RWPE1 (cell line): ENCODE measurements at regions not wholly inside any gene's neighbourhood (a gene's known extent, or its start where the extent isn't known, plus 50 kb on each side); places are given as distances from the start of the nearest gene placed in this dataset.

Experiments used
- CTCF ChIA-PET: fragments of 350-600 bp; sonication (Branson Sonifier 250); formaldehyde crosslinking; extraction: SDS; loops from one replicate; lab custom pipeline; 2021; lab: Yijun Ruan, JAX
- POLR2A ChIA-PET: fragments of 400-600 bp; formaldehyde crosslinking; extraction: SDS; loops from one replicate; lab custom pipeline; 2020; ENCODE audit warnings: antibody characterized with exemption; ENCODE audit not compliant: low non-redundant PET; lab: Yijun Ruan, JAX
- DNase-seq: peaks from one replicate; pipeline ENCODE4 v3.0.0; 2012; ENCODE audit warnings: low spot score
- H3K27ac ChIP-seq: fragments of 450-650 bp; 2 replicates; pipeline ENCODE4 v1.5.1; 2017
- CTCF ChIP-seq: fragments of 450-650 bp; conservative IDR thresholded peaks from 2 replicates; pipeline ENCODE4 v1.5.1; 2017; ENCODE audit warnings: low read depth, mild to moderate bottlenecking

GRCh38 chr17:14513835-14514234 lies 213.0 kb downstream of the HS3ST3B1 start:
- POLR2A ChIA-PET, result no interaction called here
- CTCF ChIA-PET, result no interaction called here
- no peak for TF ChIP-seq CTCF
- no peak overlapping the region for H3K27ac ChIP-seq
- DNase-seq, result no peak

DNA sequence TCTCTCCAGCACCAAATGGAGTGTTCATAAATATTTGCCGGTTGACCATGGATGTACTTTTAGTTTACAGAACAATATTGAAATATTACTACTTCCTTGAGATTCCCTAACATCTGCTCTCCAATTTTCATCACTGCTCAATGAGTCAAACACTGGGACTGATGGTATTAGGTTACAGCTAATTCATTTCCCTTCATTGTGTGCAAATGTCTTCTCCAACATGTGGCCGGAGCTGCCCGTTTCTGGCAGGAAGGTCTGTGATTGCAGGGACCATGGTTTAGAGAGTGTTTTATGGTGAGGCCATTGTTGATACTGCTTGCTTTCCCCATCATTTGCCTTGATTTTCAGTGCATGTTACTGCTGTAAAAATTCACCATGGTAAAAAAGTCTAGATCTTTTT lies 209.3 kb downstream of the HS3ST3B1 start:
- ChIA-PET POLR2A (no interaction called here), CTCF (no interaction called here)

DNA sequence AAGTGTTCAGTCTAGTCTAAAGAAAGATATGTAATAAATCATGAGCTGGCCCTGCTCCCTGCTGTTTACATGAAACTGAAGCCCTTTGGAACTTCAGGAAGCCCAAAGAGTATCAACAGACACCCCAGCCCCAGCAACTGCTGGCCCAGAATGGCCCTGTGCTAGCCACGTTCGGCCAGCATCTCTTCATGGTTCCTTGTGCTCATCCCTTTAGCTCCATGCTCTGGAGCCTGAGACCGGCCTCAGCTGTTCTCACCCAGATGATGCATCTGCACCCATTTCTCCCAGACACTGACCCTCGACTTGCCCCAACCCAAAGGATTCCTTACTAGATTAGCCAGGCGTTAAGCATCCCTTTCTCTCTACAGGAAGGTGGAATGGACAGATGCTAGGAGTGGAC lies 207.3 kb downstream of the HS3ST3B1 start:
- no peak for DNase-seq
- ChIA-PET POLR2A (no interaction called here), CTCF (no interaction called here)
- no peak for TF ChIP-seq CTCF
- H3K27ac ChIP-seq, result no peak overlapping the region

More for the DNA sequence above, 209.3 kb downstream of the HS3ST3B1 start:
- no peak for TF ChIP-seq CTCF
- DNase-seq, result no peak
- H3K27ac ChIP-seq, result no peak overlapping the region

DNA sequence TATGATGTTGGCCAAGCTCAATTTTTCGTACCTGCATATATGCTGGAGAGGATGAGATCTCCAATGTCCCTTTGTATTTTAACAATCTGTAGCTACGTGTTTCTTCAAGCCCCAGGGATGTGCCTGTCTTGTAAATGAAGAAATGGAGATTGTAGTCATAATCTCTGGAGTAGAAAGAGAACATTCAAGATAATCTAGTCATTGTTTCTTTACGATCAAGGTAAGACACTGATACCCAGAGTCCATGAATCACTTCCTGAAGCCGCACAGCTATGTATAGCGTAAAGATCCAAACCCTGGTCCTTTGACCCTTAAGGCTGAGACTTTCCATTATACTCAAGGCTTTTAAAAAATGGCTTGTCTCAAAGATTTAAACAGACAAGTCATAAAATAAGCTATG lies 205.5 kb downstream of the HS3ST3B1 start:
- no peak for TF ChIP-seq CTCF
- H3K27ac ChIP-seq, result no peak overlapping the region

GRCh38 chr17:14505606-14506005 lies 204.7 kb downstream of the HS3ST3B1 start:
- H3K27ac ChIP-seq, result no peak overlapping the region
- ChIA-PET POLR2A (no interaction called here), CTCF (no interaction called here)
- DNase-seq, result no peak
- TF ChIP-seq CTCF, result no peak

More for the DNA sequence above, 205.5 kb downstream of the HS3ST3B1 start:
- CTCF ChIA-PET, result no interaction called here
- POLR2A ChIA-PET, result no interaction called here
- no peak for DNase-seq

DNA sequence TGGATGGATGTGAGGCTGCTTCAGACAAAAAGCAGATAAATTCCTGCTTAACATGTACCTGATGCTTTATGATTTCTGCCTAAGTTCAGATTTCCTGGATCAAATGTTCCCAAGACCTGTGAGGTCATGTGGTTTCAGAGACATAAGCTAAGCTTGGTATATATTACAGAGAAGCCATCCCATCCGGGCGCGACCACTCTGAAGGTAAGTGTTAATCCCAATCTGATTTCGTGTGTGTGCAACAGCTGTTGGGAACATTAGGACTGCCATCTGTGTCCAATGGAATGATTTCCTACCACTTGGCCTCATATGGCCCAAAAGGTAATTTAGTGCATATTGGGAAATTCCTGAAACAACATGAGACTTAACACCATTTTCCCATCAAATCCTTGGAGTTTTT lies 199.1 kb downstream of the HS3ST3B1 start:
- DNase-seq, result no peak
- CTCF ChIA-PET, result no interaction called here
- TF ChIP-seq CTCF, result no peak
- H3K27ac ChIP-seq, result no peak overlapping the region
- POLR2A ChIA-PET, result no interaction called here

DNA sequence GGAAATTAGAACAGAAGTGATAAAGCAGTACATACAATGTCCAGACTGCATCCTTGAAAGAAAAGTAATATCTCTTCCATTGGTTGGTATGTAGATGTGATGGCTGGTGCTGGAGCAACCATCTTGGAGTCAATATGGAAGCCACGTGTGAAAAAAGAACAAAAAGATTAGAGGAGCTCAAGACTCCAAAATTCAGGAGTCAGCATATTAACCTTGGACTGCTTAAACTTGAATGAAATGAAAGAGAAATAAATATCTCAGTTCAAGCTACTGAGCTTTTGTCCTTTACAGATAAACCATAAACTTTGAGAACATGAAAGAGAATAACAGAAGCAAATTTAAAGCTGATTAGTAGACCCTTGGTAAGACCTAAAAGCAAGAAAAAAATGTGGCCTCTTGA lies 197.9 kb downstream of the HS3ST3B1 start:
- CTCF ChIA-PET, result interaction anchor here (0.6 kb wide), 1 partner anchor 183 kb away, joined by 4 read pairs; no protein-coding TSS in a partner anchor
- TF ChIP-seq CTCF, result no peak
- POLR2A ChIA-PET, result no interaction called here

More for the DNA sequence above, 197.9 kb downstream of the HS3ST3B1 start:
- H3K27ac ChIP-seq, result no peak overlapping the region
- no peak for DNase-seq
